GM19438 (cell line): ENCODE measurements at regions not wholly inside any gene's neighbourhood (a gene's known extent, or its start where the extent isn't known, plus 50 kb on each side); places are given as distances from the start of the nearest gene placed in this dataset.
"Not testable (repeated sequence)": the region's sequence is repeated elsewhere in the genome, so short reads cannot be mapped to it uniquely, and the experiment has no call there.

Experiments used
- ATAC-seq: cut with Tn5 transposase; IDR thresholded peaks from one replicate; pipeline ENCODE4 v1.9.1; 2021; ENCODE audit warnings: low read depth; ENCODE audit not compliant: unreplicated experiment

GRCh38 chr21:36207577-36208320 lies 51.1 kb downstream of the DOP1B start:
- no peak for ATAC-seq

GRCh38 chr21:36208326-36209013 lies 51.8 kb downstream of the DOP1B start:
- ATAC-seq = no peak

- ATAC-seq = no peak
These were observed 53.1 kb downstream of the DOP1B start for GRCh38 chr21:36209626-36210171.

GRCh38 chr21:36210779-36211659 lies 54.4 kb downstream of the DOP1B start:
- ATAC-seq = no peak

- no peak for ATAC-seq
These were observed 55.3 kb downstream of the DOP1B start for GRCh38 chr21:36211660-36212512.

- no peak for ATAC-seq
These were observed 55.8 kb downstream of the DOP1B start for GRCh38 chr21:36212513-36212780.

GRCh38 chr21:36214561-36214960 lies 57.9 kb downstream of the DOP1B start:
- ATAC-seq = no peak

GRCh38 chr21:36217743-36218142 lies 61.1 kb downstream of the DOP1B start:
- ATAC-seq = no peak

GRCh38 chr21:36218691-36219090 lies 62.1 kb downstream of the DOP1B start:
- ATAC-seq = no peak

GRCh38 chr21:36223451-36223850 lies 66.8 kb downstream of the DOP1B start:
- ATAC-seq = no peak

- no peak for ATAC-seq
These were observed 72.6 kb downstream of the DOP1B start for GRCh38 chr21:36229181-36229580.

- not testable (repeated sequence) for ATAC-seq
These were observed 74.8 kb downstream of the DOP1B start for GRCh38 chr21:36231444-36231843.

GRCh38 chr21:36232641-36233040 lies 76.0 kb downstream of the DOP1B start:
- no peak for ATAC-seq

GRCh38 chr21:36235058-36235582 lies 78.5 kb downstream of the DOP1B start:
- no peak for ATAC-seq

- ATAC-seq = no peak
These were observed 79.6 kb downstream of the DOP1B start for GRCh38 chr21:36236052-36236730.

- ATAC-seq = no peak
These were observed 80.8 kb downstream of the DOP1B start for GRCh38 chr21:36237441-36237840.

GRCh38 chr21:36239585-36239984 lies 80.4 kb upstream of the MORC3 start:
- no peak for ATAC-seq

- ATAC-seq = no peak
These were observed 78.3 kb upstream of the MORC3 start for GRCh38 chr21:36241717-36242116.

- ATAC-seq = no peak
These were observed 74.9 kb upstream of the MORC3 start for GRCh38 chr21:36245115-36245514.
